Mesendoderm (in vitro differentiated cells): ENCODE measurements at regions not wholly inside any gene's neighbourhood (a gene's known extent, or its start where the extent isn't known, plus 50 kb on each side); places are given as distances from the start of the nearest gene placed in this dataset.

Experiments
- DNase-seq: peaks from one replicate; pipeline ENCODE4 v3.0.0; 2013
- H2AK5ac ChIP-seq: 2 replicates; pipeline ENCODE4 v1.6.1; 2013; ENCODE audit warnings: low read length, inconsistent platforms
- H2BK120ac ChIP-seq: 2 replicates; pipeline ENCODE4 v1.6.1; 2013; ENCODE audit warnings: low read depth, mild to moderate bottlenecking, low read length, moderate library complexity, mixed read lengths
- H2BK15ac ChIP-seq: replicated peaks from 2 replicates; pipeline ENCODE4 v1.6.1; 2013; ENCODE audit warnings: low read depth, mild to moderate bottlenecking, moderate library complexity
- H2BK5ac ChIP-seq: 2 replicates; pipeline ENCODE4 v1.6.1; 2013; ENCODE audit warnings: low read length, inconsistent platforms
- H3K18ac ChIP-seq: 2 replicates; pipeline ENCODE4 v1.6.1; 2013; ENCODE audit warnings: mild to moderate bottlenecking, low read length, mixed read lengths
- H3K23ac ChIP-seq: one replicate; pipeline ENCODE4 v1.6.1; 2013; ENCODE audit warnings: low read length
- H3K27ac ChIP-seq: 2 replicates; pipeline ENCODE4 v1.5.1; 2013; ENCODE audit warnings: low read depth, mild to moderate bottlenecking, inconsistent platforms, low read length, moderate library complexity
- H3K27me3 ChIP-seq: 2 replicates; pipeline ENCODE4 v1.6.1; 2013; ENCODE audit warnings: low read length, control low read depth, mild to moderate bottlenecking, inconsistent platforms; ENCODE audit not compliant: insufficient read depth, poor library complexity
- H3K36me3 ChIP-seq: 2 replicates; pipeline ENCODE4 v1.6.1; 2013; ENCODE audit warnings: low read length, inconsistent platforms; ENCODE audit not compliant: control insufficient read depth, insufficient read depth
- H3K4ac ChIP-seq: one replicate; pipeline ENCODE4 v1.6.1; 2013; ENCODE audit warnings: low read depth, mild to moderate bottlenecking, low read length, moderate library complexity
- H3K4me1 ChIP-seq: 2 replicates; pipeline ENCODE4 v1.6.1; 2013; ENCODE audit warnings: low read depth, low read length, inconsistent platforms; ENCODE audit not compliant: control insufficient read depth
- H3K4me2 ChIP-seq: 2 replicates; pipeline ENCODE4 v1.6.1; 2013; ENCODE audit warnings: low read length
- H3K4me3 ChIP-seq: 2 replicates; pipeline ENCODE4 v1.5.1; 2013; ENCODE audit warnings: mild to moderate bottlenecking, low read length
- H3K56ac ChIP-seq: one replicate; pipeline ENCODE4 v1.6.1; 2013; ENCODE audit warnings: low read length
- H3K79me1 ChIP-seq: 2 replicates; pipeline ENCODE4 v1.6.1; 2013; ENCODE audit warnings: low read length, inconsistent platforms
- H3K79me2 ChIP-seq: 2 replicates; pipeline ENCODE4 v1.6.1; 2013; ENCODE audit warnings: mild to moderate bottlenecking, low read length; ENCODE audit not compliant: control insufficient read depth, insufficient read depth
- H3K9ac ChIP-seq: 2 replicates; pipeline ENCODE4 v1.6.1; 2013; ENCODE audit warnings: low read length, inconsistent platforms
- H4K5ac ChIP-seq: one replicate; pipeline ENCODE4 v1.6.1; 2013; ENCODE audit warnings: low read length
- H4K8ac ChIP-seq: one replicate; pipeline ENCODE4 v1.6.1; 2013; ENCODE audit warnings: low read depth, mild to moderate bottlenecking, control low read depth, low read length, moderate library complexity
- WGBS: extraction: QIAGEN DNeasy Blood & Tissue Kit; methylation state at CpG from one replicate; pipeline ENCODE4 v1.1.7; 2013; ENCODE audit warnings: low lambda C conversion rate, missing lambda C conversion rate; ENCODE audit not compliant: insufficient coverage; ENCODE audit errors: extremely low coverage; 5-methylcytosine and 5-hydroxymethylcytosine counted together

GRCh38 chr1:2948001-2948750 is 73.1 kb upstream of the ACTRT2 start:
- H3K4me3 ChIP-seq, result no peak overlapping the region
- H3K23ac ChIP-seq, result no peak overlapping the region

DNA sequence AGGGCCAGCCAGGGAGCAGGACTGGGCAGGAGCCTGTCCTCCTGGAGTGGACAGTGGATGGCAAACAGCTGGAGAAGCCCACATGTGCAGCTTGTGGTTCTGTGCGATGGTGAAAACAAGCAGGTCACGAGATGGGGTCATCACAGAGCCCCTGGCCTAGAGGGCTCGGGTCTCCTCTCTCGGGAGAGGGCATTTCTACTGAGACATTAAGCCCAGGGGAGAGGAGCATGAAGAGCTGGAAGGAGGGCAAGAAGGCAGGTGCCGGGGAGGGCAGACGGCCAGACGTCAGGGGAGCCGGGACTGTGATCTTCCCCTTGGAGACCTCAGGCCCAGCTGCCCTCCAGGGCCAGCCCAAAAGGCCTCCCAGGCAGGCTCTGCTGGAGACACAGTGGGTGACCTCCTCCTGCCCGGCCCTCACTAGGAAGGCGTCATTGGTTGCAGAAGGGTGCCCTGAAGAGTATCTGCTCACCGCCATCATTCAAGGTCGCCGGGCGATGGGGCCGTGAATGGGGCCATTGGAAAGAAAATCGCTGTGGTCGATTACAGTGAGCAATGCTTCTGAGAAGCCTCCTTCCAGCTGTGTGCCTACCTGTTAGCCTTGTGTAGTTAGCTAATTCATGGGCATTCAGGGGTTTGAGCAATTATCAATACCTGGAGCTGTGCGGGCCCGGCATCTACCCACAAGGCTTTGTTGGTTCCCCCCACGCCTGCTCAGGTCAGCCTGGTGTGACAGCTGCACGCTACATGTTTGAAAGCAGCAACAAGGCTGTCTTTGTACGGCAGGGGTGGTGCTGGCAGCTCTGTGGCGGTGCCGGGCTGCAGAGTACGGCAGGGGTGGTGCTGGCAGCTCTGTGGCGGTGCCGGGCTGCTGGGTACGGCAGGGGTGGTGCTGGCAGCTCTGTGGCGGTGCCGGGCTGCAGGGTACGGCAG is 72.3 kb upstream of the ACTRT2 start:
- H2BK120ac ChIP-seq, result no peak overlapping the region
- no peaks in the 10 kb centered on the region for H3K79me1 ChIP-seq
- no peak overlapping the region for H3K56ac ChIP-seq
- H2BK5ac ChIP-seq, result no peak overlapping the region
- DNase-seq, result no peak
- H3K4me2 ChIP-seq, result no peak overlapping the region
- H3K27me3 ChIP-seq, result no peaks in the 10 kb centered on the region
- H4K8ac ChIP-seq, result no peak overlapping the region
- no CpG with 5 or more reads among the region's 31 CpGs for WGBS
- H3K4ac ChIP-seq, result no peak overlapping the region
- H2BK15ac ChIP-seq, result no peak overlapping the region
- no peaks in the 10 kb centered on the region for H3K36me3 ChIP-seq
- H3K4me1 ChIP-seq, result no peaks in the 10 kb centered on the region
- no peak overlapping the region for H3K18ac ChIP-seq
- no peak overlapping the region for H3K4me3 ChIP-seq
- no peak overlapping the region for H4K5ac ChIP-seq
- no peak overlapping the region for H3K27ac ChIP-seq
- no peak overlapping the region for H3K23ac ChIP-seq
- H3K9ac ChIP-seq, result no peak overlapping the region
- no peak overlapping the region for H2AK5ac ChIP-seq
- H3K79me2 ChIP-seq, result no peaks in the 10 kb centered on the region

More at GRCh38 chr1:2948001-2948750, 73.1 kb upstream of the ACTRT2 start:
- H2BK5ac ChIP-seq, result no peak overlapping the region
- no peak overlapping the region for H4K8ac ChIP-seq
- no peak overlapping the region for H2BK120ac ChIP-seq
- DNase-seq, result no peak
- no peaks in the 10 kb centered on the region for H3K79me2 ChIP-seq
- no peak overlapping the region for H2BK15ac ChIP-seq
- no CpG with 5 or more reads among the region's 20 CpGs for WGBS
- H3K56ac ChIP-seq, result no peak overlapping the region
- no peaks in the 10 kb centered on the region for H3K4me1 ChIP-seq
- H3K4me2 ChIP-seq, result no peak overlapping the region
- no peak overlapping the region for H3K27ac ChIP-seq
- no peaks in the 10 kb centered on the region for H3K36me3 ChIP-seq
- H3K9ac ChIP-seq, result no peak overlapping the region
- no peak overlapping the region for H3K4ac ChIP-seq
- no peaks in the 10 kb centered on the region for H3K79me1 ChIP-seq
- H3K18ac ChIP-seq, result no peak overlapping the region
- H4K5ac ChIP-seq, result no peak overlapping the region
- no peaks in the 10 kb centered on the region for H3K27me3 ChIP-seq
- no peak overlapping the region for H2AK5ac ChIP-seq

- H3K4me1 ChIP-seq, result no peaks in the 10 kb centered on the region
- no peak overlapping the region for H4K8ac ChIP-seq
- H3K56ac ChIP-seq, result no peak overlapping the region
- H3K4me3 ChIP-seq, result no peak overlapping the region
- H3K36me3 ChIP-seq, result no peaks in the 10 kb centered on the region
- H3K9ac ChIP-seq, result no peak overlapping the region
- no peaks in the 10 kb centered on the region for H3K79me2 ChIP-seq
- no peak overlapping the region for H3K27ac ChIP-seq
- DNase-seq, result no peak
- no peak overlapping the region for H3K4ac ChIP-seq
- H2BK120ac ChIP-seq, result no peak overlapping the region
- H3K23ac ChIP-seq, result no peak overlapping the region
- no peaks in the 10 kb centered on the region for H3K79me1 ChIP-seq
- no peaks in the 10 kb centered on the region for H3K27me3 ChIP-seq
- no CpG with 5 or more reads among the region's 29 CpGs for WGBS
- no peak overlapping the region for H2AK5ac ChIP-seq
- H2BK5ac ChIP-seq, result no peak overlapping the region
- no peak overlapping the region for H3K4me2 ChIP-seq
- H3K18ac ChIP-seq, result no peak overlapping the region
- no peak overlapping the region for H4K5ac ChIP-seq
- H2BK15ac ChIP-seq, result no peak overlapping the region
These were observed 71.0 kb upstream of the ACTRT2 start for GRCh38 chr1:2949966-2950925.

DNA sequence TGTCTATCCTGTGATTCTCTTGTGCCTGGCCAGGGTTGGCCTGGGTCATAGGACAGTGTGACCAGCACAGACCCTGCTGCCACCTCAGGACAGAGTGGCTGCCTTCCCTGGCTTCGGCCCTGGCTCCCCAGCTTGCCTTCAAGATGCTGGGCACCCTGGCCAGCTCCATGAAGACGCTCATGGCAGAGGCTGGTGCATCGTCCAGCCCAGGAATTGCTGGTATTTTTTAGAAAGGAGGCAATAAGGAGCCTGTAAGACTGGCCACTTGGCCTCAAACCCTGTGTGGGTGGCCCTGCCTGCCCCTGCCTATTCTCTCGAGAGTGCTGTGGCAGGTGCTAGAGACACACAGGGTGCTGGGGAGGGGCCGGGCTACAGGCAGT is 70.4 kb upstream of the ACTRT2 start:
- no peak overlapping the region for H3K9ac ChIP-seq
- no peak overlapping the region for H3K27ac ChIP-seq
- no peak overlapping the region for H4K5ac ChIP-seq
- H3K27me3 ChIP-seq, result no peaks in the 10 kb centered on the region
- no peaks in the 10 kb centered on the region for H3K4me1 ChIP-seq
- no peak overlapping the region for H2BK120ac ChIP-seq
- H4K8ac ChIP-seq, result no peak overlapping the region
- H3K4me3 ChIP-seq, result no peak overlapping the region
- WGBS, result no CpG with 5 or more reads among the region's 5 CpGs
- no peaks in the 10 kb centered on the region for H3K36me3 ChIP-seq
- H2BK15ac ChIP-seq, result no peak overlapping the region
- H3K79me2 ChIP-seq, result no peaks in the 10 kb centered on the region
- H3K18ac ChIP-seq, result no peak overlapping the region
- H3K4ac ChIP-seq, result no peak overlapping the region
- no peak for DNase-seq
- H3K23ac ChIP-seq, result no peak overlapping the region
- H2BK5ac ChIP-seq, result no peak overlapping the region
- H3K79me1 ChIP-seq, result no peaks in the 10 kb centered on the region
- no peak overlapping the region for H2AK5ac ChIP-seq
- no peak overlapping the region for H3K56ac ChIP-seq
- no peak overlapping the region for H3K4me2 ChIP-seq

GRCh38 chr1:2951856-2952255 is 69.4 kb upstream of the ACTRT2 start:
- Histone ChIP-seq H4K5ac (no peak overlapping the region), H3K27me3 (no peaks in the 10 kb centered on the region), H3K36me3 (no peaks in the 10 kb centered on the region), H4K8ac (no peak overlapping the region), H2BK5ac (no peak overlapping the region), H3K4me3 (no peak overlapping the region), H3K18ac (no peak overlapping the region), H3K4me1 (no peaks in the 10 kb centered on the region), H2BK15ac (no peak overlapping the region), H3K9ac (no peak overlapping the region), H3K79me2 (no peaks in the 10 kb centered on the region), H3K4ac (no peak overlapping the region), H3K4me2 (no peak overlapping the region), H2AK5ac (no peak overlapping the region), H3K27ac (no peak overlapping the region), H3K23ac (no peak overlapping the region), H2BK120ac (no peak overlapping the region), H3K79me1 (no peaks in the 10 kb centered on the region), H3K56ac (no peak overlapping the region)
- DNase-seq, result no peak
- no CpG with 5 or more reads among the region's 14 CpGs for WGBS
